IMR-90 (cell line): ENCODE measurements at regions not wholly inside any gene's neighbourhood (a gene's known extent, or its start where the extent isn't known, plus 50 kb on each side); places are given as distances from the start of the nearest gene placed in this dataset.

Source experiments
- ATAC-seq: fragments of 200-7000 bp; cut with Tn5 transposase; 2 replicates; pipeline ENCODE4 v1.9.1; 2020; ENCODE audit warnings: low read depth, mild to moderate bottlenecking, moderate library complexity
- BruUV-seq: library from RNA; stranded (reverse); fragments of 400-500 nt; replicated peaks from 2 replicates; lab custom pipeline; 2021; lab: Mats Ljungman, UMichigan
- CTCF ChIA-PET: fragments of 300-600 bp; formaldehyde crosslinking; extraction: SDS; loops from one replicate; lab custom pipeline; 2021; ENCODE audit warnings: antibody characterized with exemption; lab: Yijun Ruan, JAX
- POLR2A ChIA-PET: fragments of 300-600 bp; sonication (Branson Sonifier 250); formaldehyde crosslinking; loops from one replicate; lab custom pipeline; 2022; ENCODE audit warnings: antibody characterized with exemption; ENCODE audit not compliant: unreplicated experiment; lab: Charles Lee
- DNase-seq: peaks from one replicate; pipeline ENCODE4 v3.0.0; 2013
- H2AFZ ChIP-seq: replicated peaks from 2 replicates; pipeline ENCODE3; 2013; ENCODE audit warnings: low read length, mild to moderate bottlenecking; ENCODE audit not compliant: poor library complexity
- H2AK5ac ChIP-seq: 2 replicates; pipeline ENCODE4 v1.6.1; 2013; ENCODE audit warnings: low read depth, low read length, inconsistent platforms
- H2AK9ac ChIP-seq: replicated peaks from 2 replicates; pipeline ENCODE3; 2013; ENCODE audit warnings: mild to moderate bottlenecking, low read depth, low read length, moderate library complexity; ENCODE audit not compliant: poor library complexity
- H2BK120ac ChIP-seq: 2 replicates; pipeline ENCODE4 v1.6.1; 2013; ENCODE audit warnings: low read depth, low read length, inconsistent platforms
- H2BK15ac ChIP-seq: 3 replicates; pipeline ENCODE4 v1.6.1; 2013; ENCODE audit warnings: low read depth, low read length, inconsistent platforms
- H2BK20ac ChIP-seq: 2 replicates; pipeline ENCODE4 v1.6.1; 2013; ENCODE audit warnings: low read depth, mild to moderate bottlenecking, inconsistent platforms, low read length, moderate library complexity
- H2BK5ac ChIP-seq: 2 replicates; pipeline ENCODE4 v1.6.1; 2013; ENCODE audit warnings: mild to moderate bottlenecking, low read depth, low read length, inconsistent platforms; ENCODE audit not compliant: poor library complexity, severe bottlenecking
- H3K14ac ChIP-seq: replicated peaks from 2 replicates; pipeline ENCODE4 v1.6.1; 2013; ENCODE audit warnings: low read depth, low read length, inconsistent platforms
- H3K18ac ChIP-seq: 2 replicates; pipeline ENCODE4 v1.6.1; 2013; ENCODE audit warnings: low read depth, low read length, control low read depth
- H3K23ac ChIP-seq: 2 replicates; pipeline ENCODE4 v1.6.1; 2013; ENCODE audit warnings: low read depth, low read length, inconsistent platforms
- H3K27ac ChIP-seq: 2 replicates; pipeline ENCODE4 v1.5.1; 2013; ENCODE audit warnings: mild to moderate bottlenecking, control low read depth, low read length; ENCODE audit not compliant: insufficient read depth
- H3K27me3 ChIP-seq: 2 replicates; pipeline ENCODE4 v1.6.1; 2013; ENCODE audit warnings: low read length; ENCODE audit not compliant: control insufficient read depth, insufficient read depth
- H3K36me3 ChIP-seq: 2 replicates; pipeline ENCODE4 v1.6.1; 2013; ENCODE audit warnings: low read length, mixed read lengths; ENCODE audit not compliant: control insufficient read depth, insufficient read depth
- H3K4ac ChIP-seq: 2 replicates; pipeline ENCODE4 v1.6.1; 2013; ENCODE audit warnings: low read depth, low read length, inconsistent platforms
- H3K4me1 ChIP-seq: 2 replicates; pipeline ENCODE4 v1.6.1; 2013; ENCODE audit warnings: low read length, mixed read lengths; ENCODE audit not compliant: control insufficient read depth, insufficient read depth
- H3K4me2 ChIP-seq: 2 replicates; pipeline ENCODE4 v1.6.1; 2013; ENCODE audit warnings: low read depth, mild to moderate bottlenecking, control low read depth, low read length, moderate library complexity
- H3K4me3 ChIP-seq: 2 replicates; pipeline ENCODE4 v1.5.1; 2013; ENCODE audit warnings: low read depth, mild to moderate bottlenecking, control low read depth, low read length, moderate library complexity; ENCODE audit not compliant: insufficient read depth
- H3K56ac ChIP-seq: 2 replicates; pipeline ENCODE4 v1.6.1; 2013; ENCODE audit warnings: low read length, inconsistent platforms; ENCODE audit not compliant: insufficient read depth; ENCODE audit errors: extremely low read depth
- H3K79me1 ChIP-seq, 2 experiments: 2 replicates each; pipeline ENCODE4 v1.6.1; 2013; ENCODE audit warnings: low read length in 2 of 2, inconsistent platforms in 1 of 2, low read depth in 1 of 2
- H3K9ac ChIP-seq: 2 replicates; pipeline ENCODE4 v1.6.1; 2013; ENCODE audit warnings: low read depth, low read length, control low read depth
- H3K9me1 ChIP-seq: 2 replicates; pipeline ENCODE4 v1.6.1; 2013; ENCODE audit warnings: low read length, inconsistent platforms; ENCODE audit not compliant: insufficient read depth
- H3K9me3 ChIP-seq: 2 replicates; pipeline ENCODE4 v1.6.1; 2013; ENCODE audit warnings: low read length; ENCODE audit not compliant: control insufficient read depth, insufficient read depth
- H4K20me1 ChIP-seq: 2 replicates; pipeline ENCODE4 v1.6.1; 2013; ENCODE audit warnings: low read length, inconsistent platforms; ENCODE audit not compliant: insufficient read depth
- H4K5ac ChIP-seq: 2 replicates; pipeline ENCODE4 v1.6.1; 2013; ENCODE audit warnings: mild to moderate bottlenecking, low read depth, low read length, control low read depth
- H4K8ac ChIP-seq, 2 experiments: 2 replicates each; pipeline ENCODE4 v1.6.1; 2013; ENCODE audit warnings: low read depth in 2 of 2, low read length in 2 of 2, control low read depth in 1 of 2, inconsistent platforms in 1 of 2
- H4K91ac ChIP-seq: 2 replicates; pipeline ENCODE4 v1.6.1; 2013; ENCODE audit warnings: low read depth, low read length, inconsistent platforms; ENCODE audit not compliant: insufficient read depth
- RAD21 ChIP-seq: IDR thresholded peaks from 2 replicates; pipeline ENCODE4 v1.6.1; 2012; ENCODE audit warnings: low read length, improper control_type of control experiment
- RFX5 ChIP-seq: IDR thresholded peaks from 2 replicates; pipeline ENCODE4 v1.8.0; 2012; ENCODE audit warnings: low read depth, mild to moderate bottlenecking, low read length, moderate library complexity
- WGBS, 2 experiments: methylation state at CpG; one replicate each; pipeline versions ENCODE4 v1.1.5 to v1.1.7; 2013; ENCODE audit warnings: missing lambda C conversion rate in 2 of 2; ENCODE audit not compliant: insufficient read length in 1 of 2; ENCODE audit errors: extremely low coverage in 2 of 2; 5-methylcytosine and 5-hydroxymethylcytosine counted together
- dilution Hi-C: fragments of 300-500 bp; cut with HindIII; formaldehyde crosslinking; loops from one replicate; pipeline ENCODE4 v1.14.3; 2018; ENCODE audit warnings: low sequenced_read_pairs; ENCODE audit not compliant: unreplicated experiment
- in situ Hi-C: fragments of 300-500 bp; cut with MboI; formaldehyde crosslinking; loops from 3 replicates; pipeline ENCODE4 v1.14.3; 2019; ENCODE audit warnings: low sequenced_read_pairs, inconsistent platforms, mixed read lengths
- intact Hi-C: fragments of 100-400 bp; cut with micrococcal nuclease; formaldehyde crosslinking; loops from 2 replicates; pipeline ENCODE4 v1.10.0; 2022

- no peak overlapping the region for H4K91ac ChIP-seq
- no peaks in the 10 kb centered on the region for H3K36me3 ChIP-seq
- no peak overlapping the region for H3K14ac ChIP-seq
- no peaks in the 10 kb centered on the region for H3K79me1 ChIP-seq
- no peak overlapping the region for H3K18ac ChIP-seq
- H3K27ac ChIP-seq: no peak overlapping the region
- no TSS peak for BruUV-seq
- H4K20me1 ChIP-seq: no peaks in the 10 kb centered on the region
- no peak overlapping the region for H2AK5ac ChIP-seq
- H3K9me3 ChIP-seq: no peaks in the 10 kb centered on the region
- no peak overlapping the region for H2BK20ac ChIP-seq
- H3K4ac ChIP-seq: no peak overlapping the region
- dilution Hi-C loops (no loop called here), in situ Hi-C loops (no loop called here), intact Hi-C loops (no loop called here)
- DNase-seq: no peak
- peaks cover 11% of the 10 kb centered on the region for H3K4me1 ChIP-seq
- CTCF ChIA-PET: no interaction called here
- H3K9me1 ChIP-seq: peaks cover 3% of the 10 kb centered on the region; the same call in 1 of the 2 replicates
- TF ChIP-seq RFX5 (no peak), RAD21 (no peak)
- POLR2A ChIA-PET: no interaction called here
- no peak overlapping the region for H4K8ac ChIP-seq
- H3K4me3 ChIP-seq: no peak overlapping the region
- no peak overlapping the region for H3K4me2 ChIP-seq
- H2BK5ac ChIP-seq: no peak overlapping the region
- H3K23ac ChIP-seq: no peak overlapping the region
- no peak overlapping the region for H2AFZ ChIP-seq
- H3K9ac ChIP-seq: no peak overlapping the region
- H2AK9ac ChIP-seq: no peak overlapping the region
- no peak overlapping the region for H3K56ac ChIP-seq
- H3K27me3 ChIP-seq: no peaks in the 10 kb centered on the region
- ATAC-seq: no peak
- H4K5ac ChIP-seq: no peak overlapping the region
- no peak overlapping the region for H2BK120ac ChIP-seq
- H2BK15ac ChIP-seq: no peak overlapping the region
- WGBS, 2 experiments: no CpG with 5 or more reads among the region's 2 CpGs
Measured at GRCh38 chr6:47141963-47142362, 99.8 kb upstream of the ADGRF1 start.
